Prostate gland (tissue), 2 donors: ENCODE measurements at regions not wholly inside any gene's neighbourhood (a gene's known extent, or its start where the extent isn't known, plus 50 kb on each side); places are given as distances from the start of the nearest gene placed in this dataset.
A peak's percentile ranks its signal among the peaks of the same experiment; 100 is the strongest.

Source experiments
- CTCF ChIP-seq, 4 experiments: fragments of 200-600 bp in 2 of 4; fragments of 450-650 bp in 2 of 4; sonication (generic) in 2 of 4; IDR thresholded peaks; 1 replicate in 3 of 4; 2 replicates in 1 of 4; pipeline ENCODE4 v1.5.1; 2016 to 2019; ENCODE audit warnings: antibody characterized with exemption in 4 of 4, mild to moderate bottlenecking in 2 of 4, moderate library complexity in 2 of 4
- POLR2A ChIP-seq: fragments of 450-650 bp; IDR thresholded peaks from one replicate; pipeline ENCODE4 v1.6.1; 2016; ENCODE audit warnings: antibody characterized with exemption, mild to moderate bottlenecking
- POLR2AphosphoS5 ChIP-seq: sonication (generic); formaldehyde crosslinking; IDR thresholded peaks from one replicate; pipeline ENCODE4 v1.6.1; 2017; ENCODE audit warnings: antibody characterized with exemption

GRCh38 chr2:176814740-176815367 lies 397.7 kb upstream of the HNRNPA3 start:
- peak; percentile 21 to 73 (median 56) for TF ChIP-seq CTCF (IDR thresholded peaks at IDR 0.05)
- no peak for TF ChIP-seq POLR2AphosphoS5
- TF ChIP-seq POLR2A: no peak
